IMR-90 (cell line): ENCODE measurements at regions not wholly inside any gene's neighbourhood (a gene's known extent, or its start where the extent isn't known, plus 50 kb on each side); places are given as distances from the start of the nearest gene placed in this dataset.

Experiments
- ATAC-seq: fragments of 200-7000 bp; cut with Tn5 transposase; 2 replicates; pipeline ENCODE4 v1.9.1; 2020; ENCODE audit warnings: low read depth, mild to moderate bottlenecking, moderate library complexity
- BruUV-seq: library from RNA; stranded (reverse); fragments of 400-500 nt; replicated peaks from 2 replicates; lab custom pipeline; 2021; lab: Mats Ljungman, UMichigan
- CTCF ChIA-PET: fragments of 300-600 bp; formaldehyde crosslinking; extraction: SDS; loops from one replicate; lab custom pipeline; 2021; ENCODE audit warnings: antibody characterized with exemption; lab: Yijun Ruan, JAX
- POLR2A ChIA-PET: fragments of 300-600 bp; sonication (Branson Sonifier 250); formaldehyde crosslinking; loops from one replicate; lab custom pipeline; 2022; ENCODE audit warnings: antibody characterized with exemption; ENCODE audit not compliant: unreplicated experiment; lab: Charles Lee
- DNase-seq: peaks from one replicate; pipeline ENCODE4 v3.0.0; 2013
- H2AFZ ChIP-seq: replicated peaks from 2 replicates; pipeline ENCODE3; 2013; ENCODE audit warnings: low read length, mild to moderate bottlenecking; ENCODE audit not compliant: poor library complexity
- H2AK5ac ChIP-seq: 2 replicates; pipeline ENCODE4 v1.6.1; 2013; ENCODE audit warnings: low read depth, low read length, inconsistent platforms
- H2AK9ac ChIP-seq: replicated peaks from 2 replicates; pipeline ENCODE3; 2013; ENCODE audit warnings: mild to moderate bottlenecking, low read depth, low read length, moderate library complexity; ENCODE audit not compliant: poor library complexity
- H2BK120ac ChIP-seq: 2 replicates; pipeline ENCODE4 v1.6.1; 2013; ENCODE audit warnings: low read depth, low read length, inconsistent platforms
- H2BK15ac ChIP-seq: 3 replicates; pipeline ENCODE4 v1.6.1; 2013; ENCODE audit warnings: low read depth, low read length, inconsistent platforms
- H2BK20ac ChIP-seq: 2 replicates; pipeline ENCODE4 v1.6.1; 2013; ENCODE audit warnings: low read depth, mild to moderate bottlenecking, inconsistent platforms, low read length, moderate library complexity
- H2BK5ac ChIP-seq: 2 replicates; pipeline ENCODE4 v1.6.1; 2013; ENCODE audit warnings: mild to moderate bottlenecking, low read depth, low read length, inconsistent platforms; ENCODE audit not compliant: poor library complexity, severe bottlenecking
- H3K14ac ChIP-seq: replicated peaks from 2 replicates; pipeline ENCODE4 v1.6.1; 2013; ENCODE audit warnings: low read depth, low read length, inconsistent platforms
- H3K18ac ChIP-seq: 2 replicates; pipeline ENCODE4 v1.6.1; 2013; ENCODE audit warnings: low read depth, low read length, control low read depth
- H3K23ac ChIP-seq: 2 replicates; pipeline ENCODE4 v1.6.1; 2013; ENCODE audit warnings: low read depth, low read length, inconsistent platforms
- H3K27ac ChIP-seq: 2 replicates; pipeline ENCODE4 v1.5.1; 2013; ENCODE audit warnings: mild to moderate bottlenecking, control low read depth, low read length; ENCODE audit not compliant: insufficient read depth
- H3K27me3 ChIP-seq: 2 replicates; pipeline ENCODE4 v1.6.1; 2013; ENCODE audit warnings: low read length; ENCODE audit not compliant: control insufficient read depth, insufficient read depth
- H3K36me3 ChIP-seq: 2 replicates; pipeline ENCODE4 v1.6.1; 2013; ENCODE audit warnings: low read length, mixed read lengths; ENCODE audit not compliant: control insufficient read depth, insufficient read depth
- H3K4ac ChIP-seq: 2 replicates; pipeline ENCODE4 v1.6.1; 2013; ENCODE audit warnings: low read depth, low read length, inconsistent platforms
- H3K4me1 ChIP-seq: 2 replicates; pipeline ENCODE4 v1.6.1; 2013; ENCODE audit warnings: low read length, mixed read lengths; ENCODE audit not compliant: control insufficient read depth, insufficient read depth
- H3K4me2 ChIP-seq: 2 replicates; pipeline ENCODE4 v1.6.1; 2013; ENCODE audit warnings: low read depth, mild to moderate bottlenecking, control low read depth, low read length, moderate library complexity
- H3K4me3 ChIP-seq: 2 replicates; pipeline ENCODE4 v1.5.1; 2013; ENCODE audit warnings: low read depth, mild to moderate bottlenecking, control low read depth, low read length, moderate library complexity; ENCODE audit not compliant: insufficient read depth
- H3K56ac ChIP-seq: 2 replicates; pipeline ENCODE4 v1.6.1; 2013; ENCODE audit warnings: low read length, inconsistent platforms; ENCODE audit not compliant: insufficient read depth; ENCODE audit errors: extremely low read depth
- H3K79me1 ChIP-seq, 2 experiments: 2 replicates each; pipeline ENCODE4 v1.6.1; 2013; ENCODE audit warnings: low read length in 2 of 2, inconsistent platforms in 1 of 2, low read depth in 1 of 2
- H3K9ac ChIP-seq: 2 replicates; pipeline ENCODE4 v1.6.1; 2013; ENCODE audit warnings: low read depth, low read length, control low read depth
- H3K9me1 ChIP-seq: 2 replicates; pipeline ENCODE4 v1.6.1; 2013; ENCODE audit warnings: low read length, inconsistent platforms; ENCODE audit not compliant: insufficient read depth
- H3K9me3 ChIP-seq: 2 replicates; pipeline ENCODE4 v1.6.1; 2013; ENCODE audit warnings: low read length; ENCODE audit not compliant: control insufficient read depth, insufficient read depth
- H4K20me1 ChIP-seq: 2 replicates; pipeline ENCODE4 v1.6.1; 2013; ENCODE audit warnings: low read length, inconsistent platforms; ENCODE audit not compliant: insufficient read depth
- H4K5ac ChIP-seq: 2 replicates; pipeline ENCODE4 v1.6.1; 2013; ENCODE audit warnings: mild to moderate bottlenecking, low read depth, low read length, control low read depth
- H4K8ac ChIP-seq, 2 experiments: 2 replicates each; pipeline ENCODE4 v1.6.1; 2013; ENCODE audit warnings: low read depth in 2 of 2, low read length in 2 of 2, control low read depth in 1 of 2, inconsistent platforms in 1 of 2
- H4K91ac ChIP-seq: 2 replicates; pipeline ENCODE4 v1.6.1; 2013; ENCODE audit warnings: low read depth, low read length, inconsistent platforms; ENCODE audit not compliant: insufficient read depth
- BHLHE40 ChIP-seq: fragments of 150-350 bp; IDR thresholded peaks from 2 replicates; pipeline ENCODE4 v1.6.1; 2016; ENCODE audit warnings: mild to moderate bottlenecking, low read depth, low read length
- CEBPB ChIP-seq: IDR thresholded peaks from 2 replicates; pipeline ENCODE4 v1.6.1; 2012; ENCODE audit warnings: low read depth, low read length, improper control_type of control experiment
- CHD1 ChIP-seq: IDR thresholded peaks from 2 replicates; pipeline ENCODE4 v1.6.1; 2012; ENCODE audit warnings: low read depth, low read length, improper control_type of control experiment
- FOS ChIP-seq: fragments of 150-350 bp; IDR thresholded peaks from 2 replicates; pipeline ENCODE4 v1.6.1; 2016; ENCODE audit warnings: low read depth, low read length
- MAZ ChIP-seq: IDR thresholded peaks from 2 replicates; pipeline ENCODE4 v1.6.1; 2012; ENCODE audit warnings: low read depth, mild to moderate bottlenecking, low read length, improper control_type of control experiment, moderate library complexity, borderline replicate concordance
- MXI1 ChIP-seq: IDR thresholded peaks from 2 replicates; pipeline ENCODE4 v1.6.1; 2012; ENCODE audit warnings: low read depth, mild to moderate bottlenecking, low read length, moderate library complexity, borderline replicate concordance
- NFE2L2 ChIP-seq: fragments of 150-350 bp; IDR thresholded peaks from 2 replicates; pipeline ENCODE4 v1.6.1; 2016; ENCODE audit warnings: low read depth, mild to moderate bottlenecking, low read length
- POLR2A ChIP-seq: IDR thresholded peaks from 2 replicates; pipeline ENCODE4 v1.6.1; 2012; ENCODE audit warnings: mild to moderate bottlenecking, low read depth, low read length
- RAD21 ChIP-seq: IDR thresholded peaks from 2 replicates; pipeline ENCODE4 v1.6.1; 2012; ENCODE audit warnings: low read length, improper control_type of control experiment
- RCOR1 ChIP-seq: IDR thresholded peaks from 2 replicates; pipeline ENCODE4 v1.6.1; 2012; ENCODE audit warnings: mild to moderate bottlenecking, low read length, improper control_type of control experiment; ENCODE audit not compliant: insufficient replicate concordance
- RFX5 ChIP-seq: IDR thresholded peaks from 2 replicates; pipeline ENCODE4 v1.8.0; 2012; ENCODE audit warnings: low read depth, mild to moderate bottlenecking, low read length, moderate library complexity
- SMC3 ChIP-seq: fragments of 150-350 bp; IDR thresholded peaks from 2 replicates; pipeline ENCODE4 v1.6.1; 2016; ENCODE audit warnings: low read depth, mild to moderate bottlenecking, antibody characterized with exemption, low read length, moderate library complexity
- WGBS, 2 experiments: methylation state at CpG; one replicate each; pipeline versions ENCODE4 v1.1.5 to v1.1.7; 2013; ENCODE audit warnings: missing lambda C conversion rate in 2 of 2; ENCODE audit not compliant: insufficient read length in 1 of 2; ENCODE audit errors: extremely low coverage in 2 of 2; 5-methylcytosine and 5-hydroxymethylcytosine counted together
- dilution Hi-C: fragments of 300-500 bp; cut with HindIII; formaldehyde crosslinking; loops from one replicate; pipeline ENCODE4 v1.14.3; 2018; ENCODE audit warnings: low sequenced_read_pairs; ENCODE audit not compliant: unreplicated experiment
- in situ Hi-C: fragments of 300-500 bp; cut with MboI; formaldehyde crosslinking; loops from 3 replicates; pipeline ENCODE4 v1.14.3; 2019; ENCODE audit warnings: low sequenced_read_pairs, inconsistent platforms, mixed read lengths
- intact Hi-C: fragments of 100-400 bp; cut with micrococcal nuclease; formaldehyde crosslinking; loops from 2 replicates; pipeline ENCODE4 v1.10.0; 2022
- TF ChIP-seq, protein P1 (sequence below): conservative IDR thresholded peaks from 2 replicates; pipeline ENCODE4 v1.5.1; 2012; ENCODE audit warnings: mild to moderate bottlenecking, low read depth, low read length, improper control_type of control experiment
- TF ChIP-seq, protein P2 (sequence below): fragments of 150-350 bp; IDR thresholded peaks from 2 replicates; pipeline ENCODE4 v1.6.1; 2016; ENCODE audit warnings: low read depth, mild to moderate bottlenecking, low read length, moderate library complexity, borderline replicate concordance
- TF ChIP-seq, protein P3 (sequence below): fragments of 150-350 bp; IDR thresholded peaks from 2 replicates; pipeline ENCODE4 v1.6.1; 2017; ENCODE audit warnings: mild to moderate bottlenecking, antibody characterized with exemption, low read length, low read depth

DNA sequence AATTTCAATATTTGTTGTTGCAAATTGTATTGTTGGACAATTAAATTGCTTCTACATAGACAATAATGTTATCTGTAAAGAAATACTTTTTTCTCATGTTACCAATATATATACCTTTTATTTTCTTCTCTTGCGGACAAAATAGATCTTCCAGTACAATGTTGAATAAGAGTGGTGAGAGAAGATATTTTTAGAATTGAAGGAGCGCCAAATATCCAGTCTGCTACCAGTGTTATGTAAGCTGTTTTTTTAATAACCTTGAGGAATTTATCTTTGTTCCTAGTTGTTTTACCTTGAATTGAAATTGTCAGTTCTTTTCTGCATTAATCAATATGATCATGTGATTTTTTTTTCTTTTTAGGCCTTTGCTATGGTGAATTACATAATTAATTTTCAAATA lies 1702.5 kb upstream of the RAG2 start:
- no peak overlapping the region for H2BK15ac ChIP-seq
- H3K23ac ChIP-seq = no peak overlapping the region
- no peak overlapping the region for H2AK9ac ChIP-seq
- H2BK20ac ChIP-seq = no peak overlapping the region
- H3K56ac ChIP-seq = no peak overlapping the region
- POLR2A ChIA-PET = no interaction called here
- H3K4me1 ChIP-seq = no peaks in the 10 kb centered on the region
- in situ Hi-C loops = no loop called here
- H4K20me1 ChIP-seq = no peaks in the 10 kb centered on the region
- dilution Hi-C loops = no loop called here
- no peak for ATAC-seq
- no peaks in the 10 kb centered on the region for H3K9me1 ChIP-seq
- no peak overlapping the region for H3K4me3 ChIP-seq
- CTCF ChIA-PET = no interaction called here
- no peak overlapping the region for H4K8ac ChIP-seq
- no peak overlapping the region for H2BK120ac ChIP-seq
- no peak for DNase-seq
- H2AFZ ChIP-seq = no peak overlapping the region
- H3K9me3 ChIP-seq = peaks cover 2% of the 10 kb centered on the region; the same call in 1 of the 2 replicates
- no TSS peak for BruUV-seq
- no peaks in the 10 kb centered on the region for H3K79me1 ChIP-seq
- no peaks in the 10 kb centered on the region for H3K36me3 ChIP-seq
- no peak overlapping the region for H3K18ac ChIP-seq
- WGBS, 2 experiments = no CpG with 5 or more reads among the region's 2 CpGs
- no peak overlapping the region for H3K4ac ChIP-seq
- H3K9ac ChIP-seq = no peak overlapping the region
- intact Hi-C loops = no loop called here
- no peak overlapping the region for H2AK5ac ChIP-seq
- no peaks in the 10 kb centered on the region for H3K27me3 ChIP-seq
- H4K5ac ChIP-seq = no peak overlapping the region
- TF ChIP-seq BHLHE40 (no peak), CEBPB (no peak), RCOR1 (no peak), SMC3 (no peak), CHD1 (no peak), NFE2L2 (no peak), MXI1 (no peak), FOS (no peak), POLR2A (no peak), RFX5 (no peak), MAZ (no peak), RAD21 (no peak)
- TF ChIP-seq, protein P1, sequence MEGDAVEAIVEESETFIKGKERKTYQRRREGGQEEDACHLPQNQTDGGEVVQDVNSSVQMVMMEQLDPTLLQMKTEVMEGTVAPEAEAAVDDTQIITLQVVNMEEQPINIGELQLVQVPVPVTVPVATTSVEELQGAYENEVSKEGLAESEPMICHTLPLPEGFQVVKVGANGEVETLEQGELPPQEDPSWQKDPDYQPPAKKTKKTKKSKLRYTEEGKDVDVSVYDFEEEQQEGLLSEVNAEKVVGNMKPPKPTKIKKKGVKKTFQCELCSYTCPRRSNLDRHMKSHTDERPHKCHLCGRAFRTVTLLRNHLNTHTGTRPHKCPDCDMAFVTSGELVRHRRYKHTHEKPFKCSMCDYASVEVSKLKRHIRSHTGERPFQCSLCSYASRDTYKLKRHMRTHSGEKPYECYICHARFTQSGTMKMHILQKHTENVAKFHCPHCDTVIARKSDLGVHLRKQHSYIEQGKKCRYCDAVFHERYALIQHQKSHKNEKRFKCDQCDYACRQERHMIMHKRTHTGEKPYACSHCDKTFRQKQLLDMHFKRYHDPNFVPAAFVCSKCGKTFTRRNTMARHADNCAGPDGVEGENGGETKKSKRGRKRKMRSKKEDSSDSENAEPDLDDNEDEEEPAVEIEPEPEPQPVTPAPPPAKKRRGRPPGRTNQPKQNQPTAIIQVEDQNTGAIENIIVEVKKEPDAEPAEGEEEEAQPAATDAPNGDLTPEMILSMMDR = no peak
- TF ChIP-seq, protein P2, sequence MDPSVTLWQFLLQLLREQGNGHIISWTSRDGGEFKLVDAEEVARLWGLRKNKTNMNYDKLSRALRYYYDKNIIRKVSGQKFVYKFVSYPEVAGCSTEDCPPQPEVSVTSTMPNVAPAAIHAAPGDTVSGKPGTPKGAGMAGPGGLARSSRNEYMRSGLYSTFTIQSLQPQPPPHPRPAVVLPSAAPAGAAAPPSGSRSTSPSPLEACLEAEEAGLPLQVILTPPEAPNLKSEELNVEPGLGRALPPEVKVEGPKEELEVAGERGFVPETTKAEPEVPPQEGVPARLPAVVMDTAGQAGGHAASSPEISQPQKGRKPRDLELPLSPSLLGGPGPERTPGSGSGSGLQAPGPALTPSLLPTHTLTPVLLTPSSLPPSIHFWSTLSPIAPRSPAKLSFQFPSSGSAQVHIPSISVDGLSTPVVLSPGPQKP = no peak
- TF ChIP-seq, protein P3, sequence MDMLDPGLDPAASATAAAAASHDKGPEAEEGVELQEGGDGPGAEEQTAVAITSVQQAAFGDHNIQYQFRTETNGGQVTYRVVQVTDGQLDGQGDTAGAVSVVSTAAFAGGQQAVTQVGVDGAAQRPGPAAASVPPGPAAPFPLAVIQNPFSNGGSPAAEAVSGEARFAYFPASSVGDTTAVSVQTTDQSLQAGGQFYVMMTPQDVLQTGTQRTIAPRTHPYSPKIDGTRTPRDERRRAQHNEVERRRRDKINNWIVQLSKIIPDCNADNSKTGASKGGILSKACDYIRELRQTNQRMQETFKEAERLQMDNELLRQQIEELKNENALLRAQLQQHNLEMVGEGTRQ = no peak
- H2BK5ac ChIP-seq = no peak overlapping the region
- H3K27ac ChIP-seq = no peak overlapping the region
- H4K91ac ChIP-seq = no peak overlapping the region
- H3K4me2 ChIP-seq = no peak overlapping the region
- no peak overlapping the region for H3K14ac ChIP-seq
